GM23338 (cell line): ENCODE measurements at regions not wholly inside any gene's neighbourhood (a gene's known extent, or its start where the extent isn't known, plus 50 kb on each side); places are given as distances from the start of the nearest gene placed in this dataset.

Experiments
- ATAC-seq: fragments of 200-7000 bp; cut with Tn5 transposase; 3 replicates; pipeline ENCODE4 v1.9.1; 2020
- DNase-seq: peaks from one replicate; pipeline ENCODE4 v3.0.0-alpha.2; 2015; ENCODE audit warnings: low spot score
- H2AFZ ChIP-seq: fragments of 200-600 bp; sonication (generic); 2 replicates; pipeline ENCODE4 v1.8.0; 2016; ENCODE audit warnings: antibody characterized with exemption, mild to moderate bottlenecking, moderate library complexity
- H3F3A ChIP-seq: fragments of 200-600 bp; sonication (generic); replicated peaks from 2 replicates; pipeline ENCODE4 v1.8.0; 2017; ENCODE audit warnings: antibody characterized with exemption, mixed run types, low read depth
- H3K27ac ChIP-seq: fragments of 200-600 bp; sonication (generic); 2 replicates; pipeline ENCODE4 v1.6.1; 2016; ENCODE audit warnings: low read depth
- H3K27me3 ChIP-seq: fragments of 200-600 bp; sonication (generic); 2 replicates; pipeline ENCODE4 v1.8.0; 2016; ENCODE audit warnings: mild to moderate bottlenecking, mixed run types, moderate library complexity; ENCODE audit not compliant: insufficient read depth
- H3K36me3 ChIP-seq: fragments of 200-600 bp; sonication (generic); 2 replicates; pipeline ENCODE4 v1.8.0; 2016; ENCODE audit warnings: mild to moderate bottlenecking; ENCODE audit not compliant: insufficient read depth
- H3K4me1 ChIP-seq: fragments of 200-600 bp; sonication (generic); 2 replicates; pipeline ENCODE4 v1.8.0; 2016; ENCODE audit warnings: mild to moderate bottlenecking, moderate library complexity; ENCODE audit not compliant: insufficient read depth
- H3K4me2 ChIP-seq: fragments of 200-600 bp; sonication (generic); 2 replicates; pipeline ENCODE4 v1.7.1; 2017; ENCODE audit warnings: mixed run types
- H3K4me3 ChIP-seq: fragments of 200-600 bp; sonication (generic); 2 replicates; pipeline ENCODE4 v1.6.1; 2016; ENCODE audit warnings: mixed run types
- H3K79me2 ChIP-seq: fragments of 200-600 bp; sonication (generic); replicated peaks from 2 replicates; pipeline ENCODE4 v1.8.0; 2017; ENCODE audit warnings: mild to moderate bottlenecking; ENCODE audit not compliant: insufficient read depth
- H3K9me2 ChIP-seq: fragments of 200-600 bp; sonication (generic); 2 replicates; pipeline ENCODE4 v1.8.0; 2017; ENCODE audit not compliant: insufficient read depth
- H4K20me1 ChIP-seq: fragments of 200-600 bp; sonication (generic); replicated peaks from 2 replicates; pipeline ENCODE4 v1.8.0; 2017; ENCODE audit warnings: mild to moderate bottlenecking; ENCODE audit not compliant: insufficient read depth
- H3K27ac Mint-ChIP-seq: 2 replicates; pipeline ENCODE4 v1.8.0; 2020; ENCODE audit warnings: inconsistent platforms, mild to moderate bottlenecking, moderate library complexity, mixed read lengths
- H3K27me3 Mint-ChIP-seq: 3 replicates; pipeline ENCODE4 v1.8.0; 2022; ENCODE audit warnings: low read depth, mild to moderate bottlenecking, moderate library complexity, mixed read lengths, inconsistent platforms; ENCODE audit not compliant: insufficient read depth, poor library complexity
- H3K36me3 Mint-ChIP-seq: 3 replicates; pipeline ENCODE4 v1.8.0; 2021; ENCODE audit warnings: low read depth, mild to moderate bottlenecking, inconsistent platforms, moderate library complexity, mixed read lengths
- H3K4me1 Mint-ChIP-seq: 3 replicates; pipeline ENCODE4 v1.8.0; 2020; ENCODE audit warnings: mild to moderate bottlenecking, inconsistent platforms, mixed read lengths
- H3K4me3 Mint-ChIP-seq: 3 replicates; pipeline ENCODE4 v1.8.0; 2021; ENCODE audit warnings: moderate library complexity, mild to moderate bottlenecking, inconsistent platforms, mixed read lengths
- H3K9me3 Mint-ChIP-seq: 3 replicates; pipeline ENCODE4 v1.8.0; 2020; ENCODE audit warnings: moderate library complexity, mild to moderate bottlenecking, inconsistent platforms, mixed read lengths
- CREB1 ChIP-seq: fragments of 250-450 bp; sonication (Bioruptor Pico); IDR thresholded peaks from 2 replicates; pipeline ENCODE4 v1.5.0; 2020; ENCODE audit warnings: low read depth, mild to moderate bottlenecking, moderate library complexity
- EZH2phosphoT487 ChIP-seq: fragments of 200-600 bp; sonication (generic); IDR thresholded peaks from one replicate; pipeline ENCODE4 v1.8.1; 2018; ENCODE audit warnings: antibody characterized with exemption; ENCODE audit not compliant: unreplicated experiment
- JUNB ChIP-seq: IDR thresholded peaks from one replicate; pipeline ENCODE4 v1.6.1; 2016; ENCODE audit warnings: antibody characterized with exemption; ENCODE audit not compliant: unreplicated experiment
- NANOG ChIP-seq: IDR thresholded peaks from 2 replicates; pipeline ENCODE4 v1.6.1; 2016; ENCODE audit warnings: antibody characterized with exemption, borderline replicate concordance
- POLR2AphosphoS5 ChIP-seq: IDR thresholded peaks from 2 replicates; pipeline ENCODE4 v1.6.1; 2016; ENCODE audit warnings: antibody characterized with exemption, low read depth
- ZNF331 ChIP-seq: fragments of 250-450 bp; sonication (Bioruptor Pico); IDR thresholded peaks from 2 replicates; pipeline ENCODE4 v1.5.0; 2020; ENCODE audit warnings: low read depth, mild to moderate bottlenecking, moderate library complexity
- TF ChIP-seq, protein P1 (sequence below): IDR thresholded peaks from one replicate; pipeline ENCODE4 v1.6.1; 2018; ENCODE audit warnings: antibody characterized with exemption; ENCODE audit not compliant: unreplicated experiment
- TF ChIP-seq, protein P2 (sequence below): IDR thresholded peaks from 2 replicates; pipeline ENCODE4 v1.6.1; 2016; ENCODE audit warnings: antibody characterized with exemption
- TF ChIP-seq, protein P3 (sequence below): fragments of 250-450 bp; sonication (Bioruptor Pico); IDR thresholded peaks from 2 replicates; pipeline ENCODE4 v1.5.0; 2020; ENCODE audit warnings: mild to moderate bottlenecking, moderate library complexity
- TF ChIP-seq, protein P4 (sequence below), 2 experiments: fragments of 200-600 bp in 1 of 2; sonication (generic) in 1 of 2; conservative IDR thresholded peaks; 2 replicates each; pipeline versions ENCODE4 v1.5.1 to v1.6.1; 2016 to 2017; ENCODE audit warnings: antibody characterized with exemption in 2 of 2, low read depth in 2 of 2, mild to moderate bottlenecking in 2 of 2, moderate library complexity in 1 of 2

DNA sequence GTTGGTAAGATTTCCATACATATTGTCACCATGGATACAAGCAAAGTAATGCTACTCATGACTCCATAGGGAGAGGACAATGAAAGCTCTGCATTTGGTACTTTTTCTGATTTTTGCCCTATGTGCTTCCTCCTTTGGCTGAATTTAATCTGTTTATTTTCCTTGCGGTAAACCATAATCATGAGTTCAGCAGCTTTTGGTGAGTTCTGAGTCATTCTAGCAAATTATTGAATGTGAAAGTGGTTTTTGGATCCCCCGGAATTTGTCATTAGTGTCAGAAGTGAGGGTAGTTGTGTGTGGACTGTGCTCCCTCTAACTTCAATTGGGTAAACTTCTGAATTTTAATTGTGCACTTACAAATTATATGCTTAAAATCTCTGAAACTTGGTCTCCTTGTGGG is 170.3 kb downstream of the MOSPD2 start (continued):
- TF ChIP-seq, protein P1, sequence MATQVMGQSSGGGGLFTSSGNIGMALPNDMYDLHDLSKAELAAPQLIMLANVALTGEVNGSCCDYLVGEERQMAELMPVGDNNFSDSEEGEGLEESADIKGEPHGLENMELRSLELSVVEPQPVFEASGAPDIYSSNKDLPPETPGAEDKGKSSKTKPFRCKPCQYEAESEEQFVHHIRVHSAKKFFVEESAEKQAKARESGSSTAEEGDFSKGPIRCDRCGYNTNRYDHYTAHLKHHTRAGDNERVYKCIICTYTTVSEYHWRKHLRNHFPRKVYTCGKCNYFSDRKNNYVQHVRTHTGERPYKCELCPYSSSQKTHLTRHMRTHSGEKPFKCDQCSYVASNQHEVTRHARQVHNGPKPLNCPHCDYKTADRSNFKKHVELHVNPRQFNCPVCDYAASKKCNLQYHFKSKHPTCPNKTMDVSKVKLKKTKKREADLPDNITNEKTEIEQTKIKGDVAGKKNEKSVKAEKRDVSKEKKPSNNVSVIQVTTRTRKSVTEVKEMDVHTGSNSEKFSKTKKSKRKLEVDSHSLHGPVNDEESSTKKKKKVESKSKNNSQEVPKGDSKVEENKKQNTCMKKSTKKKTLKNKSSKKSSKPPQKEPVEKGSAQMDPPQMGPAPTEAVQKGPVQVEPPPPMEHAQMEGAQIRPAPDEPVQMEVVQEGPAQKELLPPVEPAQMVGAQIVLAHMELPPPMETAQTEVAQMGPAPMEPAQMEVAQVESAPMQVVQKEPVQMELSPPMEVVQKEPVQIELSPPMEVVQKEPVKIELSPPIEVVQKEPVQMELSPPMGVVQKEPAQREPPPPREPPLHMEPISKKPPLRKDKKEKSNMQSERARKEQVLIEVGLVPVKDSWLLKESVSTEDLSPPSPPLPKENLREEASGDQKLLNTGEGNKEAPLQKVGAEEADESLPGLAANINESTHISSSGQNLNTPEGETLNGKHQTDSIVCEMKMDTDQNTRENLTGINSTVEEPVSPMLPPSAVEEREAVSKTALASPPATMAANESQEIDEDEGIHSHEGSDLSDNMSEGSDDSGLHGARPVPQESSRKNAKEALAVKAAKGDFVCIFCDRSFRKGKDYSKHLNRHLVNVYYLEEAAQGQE = no peak
- TF ChIP-seq CREB1 (CRISPR knock-in tag) (no peak), ZNF331 (no peak), JUNB (no peak)
- TF ChIP-seq, protein P2, sequence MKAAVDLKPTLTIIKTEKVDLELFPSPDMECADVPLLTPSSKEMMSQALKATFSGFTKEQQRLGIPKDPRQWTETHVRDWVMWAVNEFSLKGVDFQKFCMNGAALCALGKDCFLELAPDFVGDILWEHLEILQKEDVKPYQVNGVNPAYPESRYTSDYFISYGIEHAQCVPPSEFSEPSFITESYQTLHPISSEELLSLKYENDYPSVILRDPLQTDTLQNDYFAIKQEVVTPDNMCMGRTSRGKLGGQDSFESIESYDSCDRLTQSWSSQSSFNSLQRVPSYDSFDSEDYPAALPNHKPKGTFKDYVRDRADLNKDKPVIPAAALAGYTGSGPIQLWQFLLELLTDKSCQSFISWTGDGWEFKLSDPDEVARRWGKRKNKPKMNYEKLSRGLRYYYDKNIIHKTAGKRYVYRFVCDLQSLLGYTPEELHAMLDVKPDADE = no peak

DNA sequence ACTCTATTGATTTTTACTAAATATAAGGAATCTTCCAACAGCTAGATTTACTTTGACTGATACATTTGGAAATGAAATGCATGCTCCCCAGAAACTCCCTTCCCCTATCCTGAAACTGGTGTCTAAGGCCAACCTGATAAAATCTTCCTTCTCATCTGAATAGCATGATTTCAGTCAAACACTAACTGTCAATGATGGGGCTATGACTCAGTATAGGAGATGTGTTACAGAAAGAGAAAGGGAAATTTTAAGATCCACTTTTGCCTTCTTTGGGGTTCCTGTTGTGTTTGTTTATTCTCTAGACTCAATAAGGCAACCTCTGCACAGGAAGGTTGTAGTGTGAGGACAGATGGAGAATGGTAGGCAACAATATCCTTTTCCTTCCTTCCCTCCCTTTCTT is 160.7 kb downstream of the MOSPD2 start:
- no peaks in the 10 kb centered on the region for H3K79me2 ChIP-seq
- H3K9me2 ChIP-seq = no peaks in the 10 kb centered on the region
- DNase-seq = no peak
- Mint-ChIP-seq H3K27me3 (peaks cover 4% of the 10 kb centered on the region), H3K27ac (no peak overlapping the region), H3K4me3 (no peak overlapping the region), H3K36me3 (no peaks in the 10 kb centered on the region), H3K4me1 (no peaks in the 10 kb centered on the region), H3K9me3 (no peaks in the 10 kb centered on the region; the same call in 2 of the 3 replicates)
- no peaks in the 10 kb centered on the region for H3K36me3 ChIP-seq
- H3K27ac ChIP-seq = no peak overlapping the region
- H4K20me1 ChIP-seq = no peaks in the 10 kb centered on the region
- no peaks in the 10 kb centered on the region for H3K27me3 ChIP-seq
- no peak for ATAC-seq
- no peaks in the 10 kb centered on the region for H3K4me1 ChIP-seq
- no peak overlapping the region for H2AFZ ChIP-seq
- no peak overlapping the region for H3K4me2 ChIP-seq
- no peak overlapping the region for H3K4me3 ChIP-seq
- H3F3A ChIP-seq = no peaks in the 10 kb centered on the region
- TF ChIP-seq, protein P3, sequence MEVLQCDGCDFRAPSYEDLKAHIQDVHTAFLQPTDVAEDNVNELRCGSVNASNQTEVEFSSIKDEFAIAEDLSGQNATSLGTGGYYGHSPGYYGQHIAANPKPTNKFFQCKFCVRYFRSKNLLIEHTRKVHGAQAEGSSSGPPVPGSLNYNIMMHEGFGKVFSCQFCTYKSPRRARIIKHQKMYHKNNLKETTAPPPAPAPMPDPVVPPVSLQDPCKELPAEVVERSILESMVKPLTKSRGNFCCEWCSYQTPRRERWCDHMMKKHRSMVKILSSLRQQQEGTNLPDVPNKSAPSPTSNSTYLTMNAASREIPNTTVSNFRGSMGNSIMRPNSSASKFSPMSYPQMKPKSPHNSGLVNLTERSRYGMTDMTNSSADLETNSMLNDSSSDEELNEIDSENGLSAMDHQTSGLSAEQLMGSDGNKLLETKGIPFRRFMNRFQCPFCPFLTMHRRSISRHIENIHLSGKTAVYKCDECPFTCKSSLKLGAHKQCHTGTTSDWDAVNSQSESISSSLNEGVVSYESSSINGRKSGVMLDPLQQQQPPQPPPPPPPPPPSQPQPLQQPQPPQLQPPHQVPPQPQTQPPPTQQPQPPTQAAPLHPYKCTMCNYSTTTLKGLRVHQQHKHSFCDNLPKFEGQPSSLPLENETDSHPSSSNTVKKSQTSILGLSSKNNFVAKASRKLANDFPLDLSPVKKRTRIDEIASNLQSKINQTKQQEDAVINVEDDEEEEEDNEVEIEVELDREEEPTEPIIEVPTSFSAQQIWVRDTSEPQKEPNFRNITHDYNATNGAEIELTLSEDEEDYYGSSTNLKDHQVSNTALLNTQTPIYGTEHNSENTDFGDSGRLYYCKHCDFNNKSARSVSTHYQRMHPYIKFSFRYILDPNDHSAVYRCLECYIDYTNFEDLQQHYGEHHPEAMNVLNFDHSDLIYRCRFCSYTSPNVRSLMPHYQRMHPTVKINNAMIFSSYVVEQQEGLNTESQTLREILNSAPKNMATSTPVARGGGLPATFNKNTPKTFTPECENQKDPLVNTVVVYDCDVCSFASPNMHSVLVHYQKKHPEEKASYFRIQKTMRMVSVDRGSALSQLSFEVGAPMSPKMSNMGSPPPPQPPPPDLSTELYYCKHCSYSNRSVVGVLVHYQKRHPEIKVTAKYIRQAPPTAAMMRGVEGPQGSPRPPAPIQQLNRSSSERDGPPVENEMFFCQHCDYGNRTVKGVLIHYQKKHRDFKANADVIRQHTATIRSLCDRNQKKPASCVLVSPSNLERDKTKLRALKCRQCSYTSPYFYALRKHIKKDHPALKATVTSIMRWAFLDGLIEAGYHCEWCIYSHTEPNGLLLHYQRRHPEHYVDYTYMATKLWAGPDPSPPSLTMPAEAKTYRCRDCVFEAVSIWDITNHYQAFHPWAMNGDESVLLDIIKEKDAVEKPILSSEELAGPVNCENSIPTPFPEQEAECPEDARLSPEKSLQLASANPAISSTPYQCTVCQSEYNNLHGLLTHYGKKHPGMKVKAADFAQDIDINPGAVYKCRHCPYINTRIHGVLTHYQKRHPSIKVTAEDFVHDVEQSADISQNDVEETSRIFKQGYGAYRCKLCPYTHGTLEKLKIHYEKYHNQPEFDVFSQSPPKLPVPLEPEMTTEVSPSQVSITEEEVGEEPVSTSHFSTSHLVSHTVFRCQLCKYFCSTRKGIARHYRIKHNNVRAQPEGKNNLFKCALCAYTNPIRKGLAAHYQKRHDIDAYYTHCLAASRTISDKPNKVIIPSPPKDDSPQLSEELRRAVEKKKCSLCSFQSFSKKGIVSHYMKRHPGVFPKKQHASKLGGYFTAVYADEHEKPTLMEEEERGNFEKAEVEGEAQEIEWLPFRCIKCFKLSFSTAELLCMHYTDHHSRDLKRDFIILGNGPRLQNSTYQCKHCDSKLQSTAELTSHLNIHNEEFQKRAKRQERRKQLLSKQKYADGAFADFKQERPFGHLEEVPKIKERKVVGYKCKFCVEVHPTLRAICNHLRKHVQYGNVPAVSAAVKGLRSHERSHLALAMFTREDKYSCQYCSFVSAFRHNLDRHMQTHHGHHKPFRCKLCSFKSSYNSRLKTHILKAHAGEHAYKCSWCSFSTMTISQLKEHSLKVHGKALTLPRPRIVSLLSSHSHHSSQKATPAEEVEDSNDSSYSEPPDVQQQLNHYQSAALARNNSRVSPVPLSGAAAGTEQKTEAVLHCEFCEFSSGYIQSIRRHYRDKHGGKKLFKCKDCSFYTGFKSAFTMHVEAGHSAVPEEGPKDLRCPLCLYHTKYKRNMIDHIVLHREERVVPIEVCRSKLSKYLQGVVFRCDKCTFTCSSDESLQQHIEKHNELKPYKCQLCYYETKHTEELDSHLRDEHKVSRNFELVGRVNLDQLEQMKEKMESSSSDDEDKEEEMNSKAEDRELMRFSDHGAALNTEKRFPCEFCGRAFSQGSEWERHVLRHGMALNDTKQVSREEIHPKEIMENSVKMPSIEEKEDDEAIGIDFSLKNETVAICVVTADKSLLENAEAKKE = no peak
- TF ChIP-seq CREB1 (CRISPR knock-in tag) = no peak
- no peak for TF ChIP-seq NANOG
- TF ChIP-seq, protein P4, sequence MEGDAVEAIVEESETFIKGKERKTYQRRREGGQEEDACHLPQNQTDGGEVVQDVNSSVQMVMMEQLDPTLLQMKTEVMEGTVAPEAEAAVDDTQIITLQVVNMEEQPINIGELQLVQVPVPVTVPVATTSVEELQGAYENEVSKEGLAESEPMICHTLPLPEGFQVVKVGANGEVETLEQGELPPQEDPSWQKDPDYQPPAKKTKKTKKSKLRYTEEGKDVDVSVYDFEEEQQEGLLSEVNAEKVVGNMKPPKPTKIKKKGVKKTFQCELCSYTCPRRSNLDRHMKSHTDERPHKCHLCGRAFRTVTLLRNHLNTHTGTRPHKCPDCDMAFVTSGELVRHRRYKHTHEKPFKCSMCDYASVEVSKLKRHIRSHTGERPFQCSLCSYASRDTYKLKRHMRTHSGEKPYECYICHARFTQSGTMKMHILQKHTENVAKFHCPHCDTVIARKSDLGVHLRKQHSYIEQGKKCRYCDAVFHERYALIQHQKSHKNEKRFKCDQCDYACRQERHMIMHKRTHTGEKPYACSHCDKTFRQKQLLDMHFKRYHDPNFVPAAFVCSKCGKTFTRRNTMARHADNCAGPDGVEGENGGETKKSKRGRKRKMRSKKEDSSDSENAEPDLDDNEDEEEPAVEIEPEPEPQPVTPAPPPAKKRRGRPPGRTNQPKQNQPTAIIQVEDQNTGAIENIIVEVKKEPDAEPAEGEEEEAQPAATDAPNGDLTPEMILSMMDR (conservative IDR thresholded peaks at IDR 0.05; ENCODE audit: low read depth in 2 of 2) = no peak
- no peak for TF ChIP-seq EZH2phosphoT487
- TF ChIP-seq POLR2AphosphoS5 = no peak
- no peak for TF ChIP-seq ZNF331
- TF ChIP-seq JUNB = no peak
